DND-41 (cell line): ENCODE measurements at regions not wholly inside any gene's neighbourhood (a gene's known extent, or its start where the extent isn't known, plus 50 kb on each side); places are given as distances from the start of the nearest gene placed in this dataset.

Experiments
- ATAC-seq: fragments of 200-7000 bp; cut with Tn5 transposase; 3 replicates; pipeline ENCODE4 v1.9.1; 2021; ENCODE audit warnings: low read depth; ENCODE audit not compliant: insufficient read depth
- DNase-seq: peaks from one replicate; pipeline ENCODE4 v3.0.0-alpha.2; 2020
- H2AFZ ChIP-seq: 2 replicates; pipeline ENCODE4 v1.6.0; 2012; ENCODE audit warnings: low read depth, low read length
- H3K27ac ChIP-seq: 2 replicates; pipeline ENCODE4 v1.5.1; 2012; ENCODE audit warnings: low read length, inconsistent platforms
- H3K27me3 ChIP-seq: fragments of 200-600 bp; sonication (generic); 2 replicates; pipeline ENCODE4 v1.6.0; 2012; ENCODE audit warnings: low read length, mild to moderate bottlenecking, inconsistent platforms; ENCODE audit not compliant: insufficient read depth, poor library complexity
- H3K36me3 ChIP-seq: 2 replicates; pipeline ENCODE4 v1.5.1; 2012; ENCODE audit warnings: low read length, inconsistent platforms; ENCODE audit not compliant: insufficient read depth
- H3K4me1 ChIP-seq: 2 replicates; pipeline ENCODE4 v1.5.1; 2012; ENCODE audit warnings: mild to moderate bottlenecking, low read length; ENCODE audit not compliant: insufficient read depth
- H3K4me2 ChIP-seq: 2 replicates; pipeline ENCODE4 v1.6.0; 2012; ENCODE audit warnings: mild to moderate bottlenecking, moderate library complexity, low read length, inconsistent platforms; ENCODE audit not compliant: insufficient read depth
- H3K4me3 ChIP-seq, 2 experiments: fragments of 200-600 bp in 1 of 2; shearing (Covaris generic) in 1 of 2; 2 replicates each; pipeline ENCODE4 v1.5.1; 2012 to 2016; ENCODE audit warnings: inconsistent platforms in 2 of 2, low read length in 2 of 2, mild to moderate bottlenecking in 2 of 2, low read depth in 1 of 2, moderate library complexity in 1 of 2
- H3K79me2 ChIP-seq: 2 replicates; pipeline ENCODE4 v1.6.0; 2012; ENCODE audit warnings: low read length, inconsistent platforms; ENCODE audit not compliant: insufficient read depth
- H3K9ac ChIP-seq: 2 replicates; pipeline ENCODE4 v1.6.0; 2012; ENCODE audit warnings: low read depth, mild to moderate bottlenecking, inconsistent platforms, low read length, moderate library complexity
- H3K9me3 ChIP-seq: 2 replicates; pipeline ENCODE4 v1.5.1; 2012; ENCODE audit warnings: low read length, moderate library complexity, mild to moderate bottlenecking, inconsistent platforms; ENCODE audit not compliant: insufficient read depth, severe bottlenecking
- H4K20me1 ChIP-seq: 2 replicates; pipeline ENCODE4 v1.6.0; 2012; ENCODE audit warnings: low read length; ENCODE audit not compliant: insufficient read depth
- EZH2 ChIP-seq: IDR thresholded peaks from 3 replicates; pipeline ENCODE4 v1.6.1; 2012; ENCODE audit warnings: borderline replicate concordance, low read depth, mild to moderate bottlenecking, moderate library complexity, low read length, inconsistent platforms; ENCODE audit not compliant: severe bottlenecking
- TF ChIP-seq, protein P1 (sequence below): IDR thresholded peaks from 2 replicates; pipeline ENCODE4 v1.5.1; 2012; ENCODE audit warnings: borderline replicate concordance, low read length, moderate library complexity, mild to moderate bottlenecking; ENCODE audit not compliant: poor library complexity, severe bottlenecking; ENCODE audit errors: extremely low read depth

DNA sequence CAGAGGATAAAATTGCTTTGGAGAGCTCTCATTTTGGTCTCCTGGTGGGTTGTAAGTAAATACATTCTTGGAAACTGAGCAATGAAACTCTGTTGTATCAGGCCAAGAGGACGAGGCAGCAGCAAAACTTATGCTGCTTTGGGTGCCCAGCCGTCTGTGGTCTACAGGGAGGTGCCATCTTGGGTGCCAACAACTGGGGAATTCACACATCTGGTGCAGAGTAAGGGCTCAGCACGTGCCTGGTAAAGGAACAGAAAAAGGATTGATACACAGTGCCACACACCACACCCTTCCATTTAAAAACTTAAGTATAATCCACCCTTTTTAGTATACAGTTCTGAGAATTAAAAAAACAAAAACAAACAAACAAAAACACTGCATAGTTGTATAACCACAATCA is 221.9 kb downstream of the TSN start:
- H3K27ac ChIP-seq, result no peak overlapping the region
- H3K4me2 ChIP-seq, result no peak overlapping the region

DNA sequence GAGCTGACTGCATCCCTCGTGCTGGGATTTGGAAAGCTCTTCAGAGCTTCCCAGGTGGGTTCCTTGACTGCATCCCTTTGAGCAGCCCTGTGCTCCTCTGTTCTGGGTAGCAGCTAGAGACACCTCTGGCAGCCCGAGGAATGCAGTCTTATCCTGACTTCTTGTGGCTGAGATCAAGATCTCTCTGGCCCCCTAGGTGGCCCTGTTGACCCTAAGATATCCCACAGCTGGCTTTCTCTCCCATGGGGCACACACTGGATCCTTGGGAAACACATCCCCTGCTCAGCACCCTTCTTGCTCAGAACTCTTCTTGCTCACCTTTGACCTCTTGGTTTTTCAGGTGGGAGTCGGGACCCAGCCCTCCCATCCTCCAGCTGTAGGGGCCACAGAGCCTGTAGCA is 237.2 kb downstream of the TSN start:
- H3K36me3 ChIP-seq, result no peaks in the 10 kb centered on the region
- no peaks in the 10 kb centered on the region for H3K4me1 ChIP-seq
- H3K9ac ChIP-seq, result no peak overlapping the region
- H4K20me1 ChIP-seq, result no peaks in the 10 kb centered on the region
- DNase-seq (no peak), ATAC-seq (no peak)
- H3K27me3 ChIP-seq, result no peaks in the 10 kb centered on the region
- TF ChIP-seq, protein P1, sequence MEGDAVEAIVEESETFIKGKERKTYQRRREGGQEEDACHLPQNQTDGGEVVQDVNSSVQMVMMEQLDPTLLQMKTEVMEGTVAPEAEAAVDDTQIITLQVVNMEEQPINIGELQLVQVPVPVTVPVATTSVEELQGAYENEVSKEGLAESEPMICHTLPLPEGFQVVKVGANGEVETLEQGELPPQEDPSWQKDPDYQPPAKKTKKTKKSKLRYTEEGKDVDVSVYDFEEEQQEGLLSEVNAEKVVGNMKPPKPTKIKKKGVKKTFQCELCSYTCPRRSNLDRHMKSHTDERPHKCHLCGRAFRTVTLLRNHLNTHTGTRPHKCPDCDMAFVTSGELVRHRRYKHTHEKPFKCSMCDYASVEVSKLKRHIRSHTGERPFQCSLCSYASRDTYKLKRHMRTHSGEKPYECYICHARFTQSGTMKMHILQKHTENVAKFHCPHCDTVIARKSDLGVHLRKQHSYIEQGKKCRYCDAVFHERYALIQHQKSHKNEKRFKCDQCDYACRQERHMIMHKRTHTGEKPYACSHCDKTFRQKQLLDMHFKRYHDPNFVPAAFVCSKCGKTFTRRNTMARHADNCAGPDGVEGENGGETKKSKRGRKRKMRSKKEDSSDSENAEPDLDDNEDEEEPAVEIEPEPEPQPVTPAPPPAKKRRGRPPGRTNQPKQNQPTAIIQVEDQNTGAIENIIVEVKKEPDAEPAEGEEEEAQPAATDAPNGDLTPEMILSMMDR, result no peak
- no peak for TF ChIP-seq EZH2
- H2AFZ ChIP-seq, result no peak overlapping the region
- no peak overlapping the region for H3K4me2 ChIP-seq
- H3K27ac ChIP-seq, result no peak overlapping the region
- no peaks in the 10 kb centered on the region for H3K9me3 ChIP-seq
- no peaks in the 10 kb centered on the region for H3K79me2 ChIP-seq
- H3K4me3 ChIP-seq, result no peak overlapping the region

More for the DNA sequence above, 221.9 kb downstream of the TSN start:
- peaks cover 4% of the 10 kb centered on the region for H3K4me1 ChIP-seq
- ATAC-seq, result no peak
- no peaks in the 10 kb centered on the region for H3K9me3 ChIP-seq
- H2AFZ ChIP-seq, result no peak overlapping the region
- H3K9ac ChIP-seq, result no peak overlapping the region
- H3K36me3 ChIP-seq, result no peaks in the 10 kb centered on the region
- no peaks in the 10 kb centered on the region for H4K20me1 ChIP-seq
- H3K4me3 ChIP-seq, result no peak overlapping the region
- no peak for DNase-seq
- TF ChIP-seq, protein P1, result no peak
- no peak for TF ChIP-seq EZH2
- H3K79me2 ChIP-seq, result no peaks in the 10 kb centered on the region
- no peaks in the 10 kb centered on the region for H3K27me3 ChIP-seq

DNA sequence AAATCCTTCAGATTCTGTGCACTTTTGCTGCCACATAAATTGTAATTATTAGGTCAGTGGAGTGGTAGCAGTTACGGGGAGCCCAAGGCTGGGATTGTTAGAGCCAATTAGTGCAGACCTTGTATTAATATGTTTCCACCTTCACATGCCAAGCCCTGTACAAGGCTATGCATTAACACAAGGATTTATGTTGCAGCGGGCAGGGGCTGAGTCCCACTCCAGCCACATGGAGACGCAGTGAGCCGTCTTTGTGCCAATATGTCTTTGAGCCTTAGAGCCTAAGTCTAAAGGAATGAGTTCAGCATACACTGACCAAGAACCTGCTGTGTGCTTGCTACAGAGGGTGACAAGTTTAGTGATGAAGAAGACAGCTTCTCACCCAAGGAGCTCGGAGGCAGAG is 238.2 kb downstream of the TSN start:
- DNase-seq (no peak), ATAC-seq (no peak)
- no peaks in the 10 kb centered on the region for H3K36me3 ChIP-seq
- no peaks in the 10 kb centered on the region for H3K9me3 ChIP-seq
- H3K4me1 ChIP-seq, result no peaks in the 10 kb centered on the region
- H3K27ac ChIP-seq, result no peak overlapping the region
- H3K9ac ChIP-seq, result no peak overlapping the region
- H3K27me3 ChIP-seq, result no peaks in the 10 kb centered on the region
- H2AFZ ChIP-seq, result no peak overlapping the region
- no peak overlapping the region for H3K4me3 ChIP-seq
- H3K4me2 ChIP-seq, result no peak overlapping the region
- H3K79me2 ChIP-seq, result no peaks in the 10 kb centered on the region
- no peak for TF ChIP-seq EZH2
- TF ChIP-seq, protein P1, result no peak
- H4K20me1 ChIP-seq, result no peaks in the 10 kb centered on the region
